Nephron (organoid): ENCODE measurements at regions not wholly inside any gene's neighbourhood (a gene's known extent, or its start where the extent isn't known, plus 50 kb on each side); places are given as distances from the start of the nearest gene placed in this dataset.
"Not testable (repeated sequence)": the region's sequence is repeated elsewhere in the genome, so short reads cannot be mapped to it uniquely, and the experiment has no call there.

Source experiments
- H3K27ac Mint-ChIP-seq, 3 experiments: 2 replicates each; pipeline ENCODE4 v1.8.0; 2020; ENCODE audit warnings: mixed read lengths in 3 of 3, mild to moderate bottlenecking in 2 of 3, moderate library complexity in 1 of 3
- H3K27me3 Mint-ChIP-seq: 2 replicates; pipeline ENCODE4 v1.8.0; 2021; ENCODE audit warnings: low read depth, mild to moderate bottlenecking, moderate library complexity, mixed read lengths
- H3K36me3 Mint-ChIP-seq: 2 replicates; pipeline ENCODE4 v1.8.0; 2020; ENCODE audit warnings: low read depth, mixed read lengths
- H3K4me1 Mint-ChIP-seq: 2 replicates; pipeline ENCODE4 v1.8.0; 2020; ENCODE audit warnings: mixed read lengths
- H3K4me3 Mint-ChIP-seq, 3 experiments: 2 replicates each; pipeline ENCODE4 v1.8.0; 2020; ENCODE audit warnings: mild to moderate bottlenecking in 3 of 3, mixed read lengths in 3 of 3, moderate library complexity in 2 of 3
- H3K9me3 Mint-ChIP-seq: 2 replicates; pipeline ENCODE4 v1.8.0; 2020; ENCODE audit warnings: mixed read lengths
- CTCF ChIP-seq, 3 experiments: fragments of 200-600 bp; sonication (generic); IDR thresholded peaks; one replicate each; pipeline ENCODE4 v1.5.0; 2021; ENCODE audit warnings: antibody characterized with exemption in 3 of 3; ENCODE audit not compliant: unreplicated experiment in 3 of 3

- H3K4me3 Mint-ChIP-seq, result no peak overlapping the region
- no peaks in the 10 kb centered on the region for H3K27me3 Mint-ChIP-seq
- no peaks in the 10 kb centered on the region for H3K9me3 Mint-ChIP-seq
- peak overlapping the region; percentile 17 to 67 (median 55) for H3K27ac Mint-ChIP-seq
- H3K4me1 Mint-ChIP-seq, result no peaks in the 10 kb centered on the region
- no peaks in the 10 kb centered on the region for H3K36me3 Mint-ChIP-seq
- TF ChIP-seq CTCF (IDR thresholded peaks at IDR 0.05; ENCODE audit: unreplicated experiment in 3 of 3), result no peak
These were observed 1026.1 kb upstream of the MIR17HG start for GRCh38 chr13:90321281-90321931.

- Mint-ChIP-seq H3K4me1 (no peaks in the 10 kb centered on the region), H3K4me3 (no peak overlapping the region), H3K27ac (no peak overlapping the region), H3K36me3 (no peaks in the 10 kb centered on the region), H3K9me3 (no peaks in the 10 kb centered on the region), H3K27me3 (no peaks in the 10 kb centered on the region)
- TF ChIP-seq CTCF (IDR thresholded peaks at IDR 0.05; ENCODE audit: unreplicated experiment in 3 of 3), result no peak
These were observed 1017.8 kb upstream of the MIR17HG start for GRCh38 chr13:90329641-90330040.

- no peak overlapping the region for H3K27ac Mint-ChIP-seq
- H3K27me3 Mint-ChIP-seq, result no peaks in the 10 kb centered on the region
- H3K36me3 Mint-ChIP-seq, result no peaks in the 10 kb centered on the region
- no peak overlapping the region for H3K4me3 Mint-ChIP-seq
- H3K9me3 Mint-ChIP-seq, result no peaks in the 10 kb centered on the region
- no peak for TF ChIP-seq CTCF (IDR thresholded peaks at IDR 0.05; ENCODE audit: unreplicated experiment in 3 of 3)
- H3K4me1 Mint-ChIP-seq, result no peaks in the 10 kb centered on the region
These were observed 1015.5 kb upstream of the MIR17HG start for GRCh38 chr13:90331974-90332373.

- Mint-ChIP-seq H3K9me3 (peaks cover 10% of the 10 kb centered on the region), H3K27me3 (no peaks in the 10 kb centered on the region), H3K36me3 (no peaks in the 10 kb centered on the region), H3K4me1 (no peaks in the 10 kb centered on the region), H3K27ac (no peak overlapping the region), H3K4me3 (no peak overlapping the region)
- no peak for TF ChIP-seq CTCF (IDR thresholded peaks at IDR 0.05; ENCODE audit: unreplicated experiment in 3 of 3)
These were observed 1011.0 kb upstream of the MIR17HG start for GRCh38 chr13:90336507-90336906.

- not testable (repeated sequence) for H3K4me1 Mint-ChIP-seq, H3K36me3 Mint-ChIP-seq, H3K27ac Mint-ChIP-seq, H3K27me3 Mint-ChIP-seq, H3K4me3 Mint-ChIP-seq
- peaks cover 13% of the 10 kb centered on the region for H3K9me3 Mint-ChIP-seq
These were observed 1006.1 kb upstream of the MIR17HG start for GRCh38 chr13:90341348-90341747.

GRCh38 chr13:90348477-90349136 is 998.9 kb upstream of the MIR17HG start:
- not testable (repeated sequence) for H3K4me1 Mint-ChIP-seq, H3K27me3 Mint-ChIP-seq, H3K9me3 Mint-ChIP-seq

GRCh38 chr13:90352763-90353162 is 994.7 kb upstream of the MIR17HG start:
- TF ChIP-seq CTCF (IDR thresholded peaks at IDR 0.05; ENCODE audit: unreplicated experiment in 3 of 3), result no peak
- no peaks in the 10 kb centered on the region for H3K36me3 Mint-ChIP-seq
- no peak overlapping the region for H3K4me3 Mint-ChIP-seq
- H3K9me3 Mint-ChIP-seq, result no peaks in the 10 kb centered on the region
- no peak overlapping the region for H3K27ac Mint-ChIP-seq
- peaks cover 3% of the 10 kb centered on the region for H3K27me3 Mint-ChIP-seq
- no peaks in the 10 kb centered on the region for H3K4me1 Mint-ChIP-seq

More at GRCh38 chr13:90348477-90349136, 998.9 kb upstream of the MIR17HG start:
- not testable (repeated sequence) for H3K4me3 Mint-ChIP-seq, H3K36me3 Mint-ChIP-seq, H3K27ac Mint-ChIP-seq
